Testis (tissue), 2 donors: ENCODE measurements at regions not wholly inside any gene's neighbourhood (a gene's known extent, or its start where the extent isn't known, plus 50 kb on each side); places are given as distances from the start of the nearest gene placed in this dataset.

ENCODE experiments used
- CTCF ChIP-seq, 3 experiments: fragments of 450-650 bp in 2 of 3; fragments of 200-600 bp in 1 of 3; sonication (generic) in 1 of 3; IDR thresholded peaks; one replicate each; pipeline ENCODE4 v1.5.1; 2016 to 2019; ENCODE audit warnings: antibody characterized with exemption in 3 of 3, mild to moderate bottlenecking in 2 of 3, moderate library complexity in 1 of 3
- POLR2A ChIP-seq: fragments of 450-650 bp; IDR thresholded peaks from one replicate; pipeline ENCODE4 v1.6.1; 2017; ENCODE audit warnings: antibody characterized with exemption, mild to moderate bottlenecking, moderate library complexity

- TF ChIP-seq CTCF (IDR thresholded peaks at IDR 0.05), result no peak
- no peak for TF ChIP-seq POLR2A
Observed at GRCh38 chr13:90184355-90184754, 1163.1 kb upstream of the MIR17HG start.
